ENCODE measurements at regions not wholly inside any gene's neighbourhood (a gene's known extent, or its start where the extent isn't known, plus 50 kb on each side); places are given as distances from the start of the nearest gene placed in this dataset.

DNA sequence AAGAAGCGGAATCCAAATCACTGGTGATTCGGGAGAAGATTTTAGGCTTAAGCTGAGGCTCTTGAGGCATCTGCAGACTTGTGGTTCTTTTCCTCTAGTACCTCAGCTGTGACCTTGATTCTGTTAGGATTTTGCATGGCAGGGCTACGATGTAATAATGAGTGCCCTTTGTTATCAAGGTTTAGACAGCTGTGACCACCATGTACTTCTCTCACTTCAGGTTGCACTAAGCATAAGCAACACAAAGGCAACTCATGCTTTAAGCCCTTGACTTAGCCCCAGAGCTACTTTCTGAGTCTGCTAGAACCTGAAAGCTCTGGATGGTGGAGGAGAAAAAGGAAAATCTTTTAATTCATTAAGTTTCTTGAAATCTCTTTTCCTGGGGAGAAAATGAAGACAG is 1052.3 kb upstream of the PHF14 start:
- TF ChIP-seq POLR2A (IDR thresholded peaks at IDR 0.05; ENCODE audit: low read length) = no peak
- no peak for TF ChIP-seq GATA1 (IDR thresholded peaks at IDR 0.05; ENCODE audit: low read depth, low read length)

All from erythroblast (primary cell).